ENCODE measurements at regions not wholly inside any gene's neighbourhood (a gene's known extent, or its start where the extent isn't known, plus 50 kb on each side); places are given as distances from the start of the nearest gene placed in this dataset.

DNA sequence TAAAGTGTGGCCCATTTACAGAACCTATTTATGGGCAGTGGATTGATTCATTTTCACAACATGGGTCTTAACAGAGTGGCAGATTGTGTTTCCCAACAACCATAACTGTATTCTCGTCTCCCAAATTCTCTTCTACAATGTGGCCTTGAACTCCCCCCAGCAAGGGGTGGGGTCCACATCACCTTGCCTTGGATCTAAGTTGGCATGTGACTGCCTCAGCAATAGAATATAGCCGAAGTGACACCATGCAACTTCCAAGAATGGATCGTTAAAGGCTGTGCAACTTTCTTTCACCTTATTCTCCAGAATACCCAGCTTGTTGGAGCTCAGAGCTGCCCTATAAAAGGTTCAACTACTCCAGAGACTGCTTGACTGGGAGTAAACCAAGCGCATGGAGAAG lies 72.0 kb upstream of the CDH5 start:
- TF ChIP-seq, protein P1, sequence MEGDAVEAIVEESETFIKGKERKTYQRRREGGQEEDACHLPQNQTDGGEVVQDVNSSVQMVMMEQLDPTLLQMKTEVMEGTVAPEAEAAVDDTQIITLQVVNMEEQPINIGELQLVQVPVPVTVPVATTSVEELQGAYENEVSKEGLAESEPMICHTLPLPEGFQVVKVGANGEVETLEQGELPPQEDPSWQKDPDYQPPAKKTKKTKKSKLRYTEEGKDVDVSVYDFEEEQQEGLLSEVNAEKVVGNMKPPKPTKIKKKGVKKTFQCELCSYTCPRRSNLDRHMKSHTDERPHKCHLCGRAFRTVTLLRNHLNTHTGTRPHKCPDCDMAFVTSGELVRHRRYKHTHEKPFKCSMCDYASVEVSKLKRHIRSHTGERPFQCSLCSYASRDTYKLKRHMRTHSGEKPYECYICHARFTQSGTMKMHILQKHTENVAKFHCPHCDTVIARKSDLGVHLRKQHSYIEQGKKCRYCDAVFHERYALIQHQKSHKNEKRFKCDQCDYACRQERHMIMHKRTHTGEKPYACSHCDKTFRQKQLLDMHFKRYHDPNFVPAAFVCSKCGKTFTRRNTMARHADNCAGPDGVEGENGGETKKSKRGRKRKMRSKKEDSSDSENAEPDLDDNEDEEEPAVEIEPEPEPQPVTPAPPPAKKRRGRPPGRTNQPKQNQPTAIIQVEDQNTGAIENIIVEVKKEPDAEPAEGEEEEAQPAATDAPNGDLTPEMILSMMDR (IDR thresholded peaks at IDR 0.05) = no peak
- no peak for TF ChIP-seq POLR2A (IDR thresholded peaks at IDR 0.05)
